Ramos (cell line): ENCODE measurements at regions not wholly inside any gene's neighbourhood (a gene's known extent, or its start where the extent isn't known, plus 50 kb on each side); places are given as distances from the start of the nearest gene placed in this dataset.
"Not testable (repeated sequence)": the region's sequence is repeated elsewhere in the genome, so short reads cannot be mapped to it uniquely, and the experiment has no call there.

Experiments
- in situ Hi-C: fragments of 300-500 bp; cut with MboI; formaldehyde crosslinking; loops from one replicate; pipeline ENCODE4 v1.14.3; 2022; ENCODE audit warnings: low sequenced_read_pairs; ENCODE audit not compliant: unreplicated experiment

- in situ Hi-C loops = no loop called here
Observed at GRCh38 chr9:91017245-91017644, 215.6 kb downstream of the SYK start.

GRCh38 chr9:91019871-91020270, 218.3 kb downstream of the SYK start:
- in situ Hi-C loops = not testable (repeated sequence)

GRCh38 chr9:91021656-91022055, 220.0 kb downstream of the SYK start:
- in situ Hi-C loops = not testable (repeated sequence)

GRCh38 chr9:91023741-91024140, 222.1 kb downstream of the SYK start:
- in situ Hi-C loops = no loop called here

- in situ Hi-C loops = no loop called here
Observed at GRCh38 chr9:91024841-91025240, 223.2 kb downstream of the SYK start.

GRCh38 chr9:91025856-91026255, 224.2 kb downstream of the SYK start:
- in situ Hi-C loops = no loop called here

- in situ Hi-C loops = no loop called here
Observed at GRCh38 chr9:91026266-91026665, 224.6 kb downstream of the SYK start.

GRCh38 chr9:91027005-91027404, 225.4 kb downstream of the SYK start:
- in situ Hi-C loops = no loop called here

GRCh38 chr9:91028166-91028827, 226.7 kb downstream of the SYK start:
- in situ Hi-C loops = no loop called here

GRCh38 chr9:91029650-91030361, 228.2 kb downstream of the SYK start:
- in situ Hi-C loops = loop anchor here (5.0 kb wide), 1 partner anchor 397 kb away; no protein-coding TSS in a partner anchor

- in situ Hi-C loops = loop anchor here (5.0 kb wide), 1 partner anchor 395 kb away; no protein-coding TSS in a partner anchor
Observed at GRCh38 chr9:91032121-91032531, 230.5 kb downstream of the SYK start.

- in situ Hi-C loops = loop anchor here (5.0 kb wide), 1 partner anchor 394 kb away; no protein-coding TSS in a partner anchor
Observed at GRCh38 chr9:91033270-91033669, 231.7 kb downstream of the SYK start.

GRCh38 chr9:91033797-91034196, 232.2 kb downstream of the SYK start:
- in situ Hi-C loops = loop anchor here (5.0 kb wide), 1 partner anchor 394 kb away; no protein-coding TSS in a partner anchor

- in situ Hi-C loops = loop anchor here (5.0 kb wide), 1 partner anchor 393 kb away; no protein-coding TSS in a partner anchor
Observed at GRCh38 chr9:91034521-91034920, 232.9 kb downstream of the SYK start.

GRCh38 chr9:91034976-91035824, 233.6 kb downstream of the SYK start:
- in situ Hi-C loops = loop anchor here (5.0 kb wide), 1 partner anchor 392 kb away; no protein-coding TSS in a partner anchor

GRCh38 chr9:91035825-91036208, 234.2 kb downstream of the SYK start:
- in situ Hi-C loops = no loop called here

- in situ Hi-C loops = no loop called here
Observed at GRCh38 chr9:91036356-91036755, 234.7 kb downstream of the SYK start.

GRCh38 chr9:91036826-91037510, 235.3 kb downstream of the SYK start:
- in situ Hi-C loops = no loop called here

- in situ Hi-C loops = no loop called here
Observed at GRCh38 chr9:91037511-91038482, 236.2 kb downstream of the SYK start.
